BE2C (cell line): ENCODE measurements at regions not wholly inside any gene's neighbourhood (a gene's known extent, or its start where the extent isn't known, plus 50 kb on each side); places are given as distances from the start of the nearest gene placed in this dataset.

Experiments used
- DNase-seq: peaks from one replicate; pipeline ENCODE4 v3.0.0-alpha.2; 2020
- H3K27me3 ChIP-seq: fragments of 250-450 bp; sonication (Bioruptor Pico); 2 replicates; pipeline ENCODE4 v1.5.1; 2020; ENCODE audit warnings: mild to moderate bottlenecking
- H3K36me3 ChIP-seq: fragments of 250-450 bp; sonication (Bioruptor Pico); 2 replicates; pipeline ENCODE4 v1.5.1; 2020; ENCODE audit warnings: mild to moderate bottlenecking
- H3K4me1 ChIP-seq: fragments of 250-450 bp; sonication (Bioruptor Pico); 2 replicates; pipeline ENCODE4 v1.5.1; 2020
- H3K4me3 ChIP-seq: 2 replicates; pipeline ENCODE4 v1.5.1; 2011; ENCODE audit warnings: low read depth, low read length
- H3K9me3 ChIP-seq: fragments of 250-450 bp; sonication (Bioruptor Pico); 2 replicates; pipeline ENCODE4 v1.5.1; 2020
- TF ChIP-seq, protein P1 (sequence below): IDR thresholded peaks from 2 replicates; pipeline ENCODE4 v1.5.1; 2012; ENCODE audit warnings: mild to moderate bottlenecking, low read depth, low read length

DNA sequence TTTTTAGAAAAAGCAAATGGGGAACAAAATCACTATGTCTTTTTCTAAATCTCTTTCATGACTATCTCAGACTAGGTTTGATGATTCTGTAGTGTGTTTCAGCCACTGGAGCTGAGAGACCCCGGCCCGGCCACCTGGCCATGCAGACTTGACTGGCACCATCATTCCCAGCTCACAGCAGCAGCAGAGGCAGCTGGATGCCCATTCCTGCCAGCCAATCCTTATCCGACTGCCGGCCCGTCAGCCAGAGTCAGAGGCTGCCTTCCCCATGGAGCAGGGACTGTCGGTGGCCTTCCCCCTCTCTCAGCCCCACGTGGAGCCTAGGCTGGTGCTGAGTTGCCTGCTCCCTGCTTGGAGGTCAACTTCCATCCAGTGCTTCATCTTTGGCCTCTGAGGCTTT, 56.0 kb upstream of the WSB1 start:
- Histone ChIP-seq H3K36me3 (no peaks in the 10 kb centered on the region), H3K4me1 (no peaks in the 10 kb centered on the region), H3K4me3 (no peak overlapping the region), H3K27me3 (no peaks in the 10 kb centered on the region), H3K9me3 (no peaks in the 10 kb centered on the region)
- TF ChIP-seq, protein P1, sequence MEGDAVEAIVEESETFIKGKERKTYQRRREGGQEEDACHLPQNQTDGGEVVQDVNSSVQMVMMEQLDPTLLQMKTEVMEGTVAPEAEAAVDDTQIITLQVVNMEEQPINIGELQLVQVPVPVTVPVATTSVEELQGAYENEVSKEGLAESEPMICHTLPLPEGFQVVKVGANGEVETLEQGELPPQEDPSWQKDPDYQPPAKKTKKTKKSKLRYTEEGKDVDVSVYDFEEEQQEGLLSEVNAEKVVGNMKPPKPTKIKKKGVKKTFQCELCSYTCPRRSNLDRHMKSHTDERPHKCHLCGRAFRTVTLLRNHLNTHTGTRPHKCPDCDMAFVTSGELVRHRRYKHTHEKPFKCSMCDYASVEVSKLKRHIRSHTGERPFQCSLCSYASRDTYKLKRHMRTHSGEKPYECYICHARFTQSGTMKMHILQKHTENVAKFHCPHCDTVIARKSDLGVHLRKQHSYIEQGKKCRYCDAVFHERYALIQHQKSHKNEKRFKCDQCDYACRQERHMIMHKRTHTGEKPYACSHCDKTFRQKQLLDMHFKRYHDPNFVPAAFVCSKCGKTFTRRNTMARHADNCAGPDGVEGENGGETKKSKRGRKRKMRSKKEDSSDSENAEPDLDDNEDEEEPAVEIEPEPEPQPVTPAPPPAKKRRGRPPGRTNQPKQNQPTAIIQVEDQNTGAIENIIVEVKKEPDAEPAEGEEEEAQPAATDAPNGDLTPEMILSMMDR = no peak
- no peak for DNase-seq

DNA sequence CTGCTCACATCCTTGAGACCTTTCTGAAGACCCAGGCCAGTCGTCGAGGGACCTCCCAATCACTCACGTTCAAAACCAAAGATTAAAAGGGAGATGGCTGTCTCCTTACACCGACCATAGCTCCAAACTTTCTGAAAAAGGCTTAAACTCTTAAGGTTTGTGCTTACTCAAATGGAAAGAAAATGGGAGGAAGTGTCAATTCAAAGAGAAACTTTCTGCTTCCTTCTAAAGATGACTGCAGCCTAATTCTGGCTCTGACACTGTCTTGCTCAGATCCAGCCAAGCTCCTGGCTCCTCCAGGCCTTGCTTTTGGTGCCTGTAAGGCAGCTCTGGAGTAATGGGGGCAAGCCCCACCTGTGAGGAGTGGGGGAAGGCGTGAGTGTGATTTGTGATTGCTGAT, 54.9 kb upstream of the WSB1 start:
- Histone ChIP-seq H3K9me3 (no peaks in the 10 kb centered on the region), H3K27me3 (no peaks in the 10 kb centered on the region), H3K4me1 (no peaks in the 10 kb centered on the region), H3K4me3 (no peak overlapping the region), H3K36me3 (no peaks in the 10 kb centered on the region)
- DNase-seq = no peak
- TF ChIP-seq, protein P1 = no peak

DNA sequence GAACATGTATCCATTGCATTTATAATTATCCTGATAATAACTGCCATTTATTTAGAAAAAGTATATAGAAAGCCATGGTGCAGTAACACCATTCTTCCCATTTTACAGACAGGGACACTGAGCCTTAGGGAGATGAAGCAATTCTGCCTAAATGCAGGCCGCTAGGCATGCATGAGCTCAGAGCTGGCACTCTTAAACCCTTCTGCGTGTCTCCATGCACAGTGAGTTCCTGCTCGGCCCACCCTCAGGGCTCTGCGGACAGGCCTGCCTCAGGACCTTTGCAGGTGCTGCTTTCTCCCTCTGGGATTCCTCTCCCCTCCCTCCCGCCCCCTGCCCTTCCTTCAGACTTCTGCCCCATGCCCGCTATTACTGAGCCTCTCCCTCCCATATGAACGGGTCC, 54.3 kb upstream of the WSB1 start:
- H3K27me3 ChIP-seq = no peaks in the 10 kb centered on the region
- TF ChIP-seq, protein P1 = no peak
- H3K9me3 ChIP-seq = no peaks in the 10 kb centered on the region
- no peaks in the 10 kb centered on the region for H3K36me3 ChIP-seq
- H3K4me3 ChIP-seq = no peak overlapping the region
- no peak for DNase-seq
- no peaks in the 10 kb centered on the region for H3K4me1 ChIP-seq

DNA sequence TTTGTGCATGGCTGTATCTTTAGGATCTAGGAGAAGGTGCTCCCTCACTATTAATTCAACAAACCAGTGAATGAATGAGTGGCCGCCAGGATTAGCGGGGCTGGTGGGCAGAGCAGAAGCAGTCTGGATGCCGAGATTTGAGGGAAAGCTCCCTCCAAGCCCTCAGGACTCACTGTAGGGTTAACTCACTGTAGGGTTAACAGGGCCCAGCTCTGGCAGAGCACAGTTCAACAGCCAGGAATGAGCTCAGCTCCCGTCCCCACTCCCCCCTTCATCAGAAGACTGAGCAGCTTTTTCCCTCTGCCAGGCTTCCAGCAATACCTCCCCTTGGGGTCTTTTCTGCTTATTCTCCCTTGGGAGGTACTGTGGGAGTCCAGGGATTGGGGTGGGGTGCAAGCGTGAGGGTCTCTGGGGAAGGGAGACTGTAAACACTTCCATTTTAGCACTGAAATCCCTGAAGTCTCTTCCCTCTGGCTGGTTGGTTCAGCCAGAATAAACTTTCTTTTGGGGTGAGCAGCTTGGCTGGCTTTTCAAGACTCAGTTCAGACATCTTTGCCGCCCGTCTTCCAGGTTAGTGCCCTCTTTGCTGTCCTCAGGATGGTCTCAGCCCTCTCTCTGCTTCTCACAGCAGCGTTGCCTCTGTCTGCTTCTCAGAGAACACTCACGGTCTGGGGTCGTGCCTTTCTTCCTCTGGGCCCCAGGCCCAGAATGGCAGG, 53.7 kb upstream of the WSB1 start:
- Histone ChIP-seq H3K4me1 (no peaks in the 10 kb centered on the region), H3K4me3 (no peak overlapping the region), H3K9me3 (no peaks in the 10 kb centered on the region), H3K27me3 (no peaks in the 10 kb centered on the region), H3K36me3 (no peaks in the 10 kb centered on the region)
- no peak for DNase-seq
- TF ChIP-seq, protein P1 = no peak

GRCh38 chr17:27240802-27241155, 53.1 kb upstream of the WSB1 start:
- Histone ChIP-seq H3K27me3 (no peaks in the 10 kb centered on the region), H3K4me3 (no peak overlapping the region), H3K4me1 (no peaks in the 10 kb centered on the region), H3K9me3 (no peaks in the 10 kb centered on the region), H3K36me3 (no peaks in the 10 kb centered on the region)
- no peak for DNase-seq
- TF ChIP-seq, protein P1 = no peak

DNA sequence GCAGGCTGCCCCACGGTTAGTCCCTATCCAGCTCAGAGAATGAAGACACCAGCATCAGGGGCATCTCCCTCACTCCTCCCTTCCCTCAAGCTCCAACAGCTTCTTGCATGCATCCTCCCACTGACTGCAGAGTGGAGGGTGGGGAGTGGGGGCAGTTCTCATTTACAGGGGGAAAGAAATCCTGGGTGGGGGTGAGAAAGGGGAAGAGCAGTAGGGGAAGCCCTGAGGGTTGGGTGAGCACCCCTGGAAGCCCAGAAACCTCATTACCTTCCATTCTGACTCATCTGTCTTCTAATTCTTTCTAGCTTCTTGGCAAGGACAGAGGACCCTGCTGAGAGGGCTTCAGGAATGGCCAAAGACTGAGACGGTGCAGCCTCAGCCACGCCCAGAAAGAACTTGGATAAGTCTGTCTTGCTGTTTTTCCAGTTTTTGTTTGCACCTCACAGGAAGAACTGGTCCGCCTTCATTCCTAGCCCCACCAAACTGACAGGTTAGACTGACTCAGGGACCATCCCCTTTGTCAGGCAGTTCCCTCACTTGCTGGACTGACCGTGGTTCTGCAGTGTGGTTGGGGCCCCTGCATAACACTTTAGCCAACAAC, 52.5 kb upstream of the WSB1 start:
- TF ChIP-seq, protein P1 = no peak
- H3K4me1 ChIP-seq = no peaks in the 10 kb centered on the region
- no peaks in the 10 kb centered on the region for H3K36me3 ChIP-seq
- H3K4me3 ChIP-seq = no peak overlapping the region
- H3K27me3 ChIP-seq = no peaks in the 10 kb centered on the region
- H3K9me3 ChIP-seq = no peaks in the 10 kb centered on the region
- DNase-seq = no peak
